Thymus (tissue), 11 donors: ENCODE measurements at regions not wholly inside any gene's neighbourhood (a gene's known extent, or its start where the extent isn't known, plus 50 kb on each side); places are given as distances from the start of the nearest gene placed in this dataset.
"Not testable (repeated sequence)": the region's sequence is repeated elsewhere in the genome, so short reads cannot be mapped to it uniquely, and the experiment has no call there.

Source experiments
- DNase-seq, 9 donors: peaks; one replicate each; pipeline ENCODE4 v3.0.0-alpha.2; 2013; ENCODE audit warnings: low spot score in 9 of 9, low read depth in 6 of 9, missing footprints in 1 of 9
- H3K27ac ChIP-seq, 2 donors: one replicate each; pipeline ENCODE4 v1.5.1; 2013; ENCODE audit warnings: control low read depth in 1 of 2, low read depth in 1 of 2, low read length in 1 of 2, mild to moderate bottlenecking in 1 of 2, moderate library complexity in 1 of 2
- H3K27me3 ChIP-seq, 2 donors: one replicate each; pipeline ENCODE4 v1.5.1; 2013; ENCODE audit warnings: low read length in 1 of 2; ENCODE audit not compliant: control insufficient read depth in 2 of 2, insufficient read depth in 1 of 2
- H3K36me3 ChIP-seq, 2 donors: one replicate each; pipeline ENCODE4 v1.5.1; 2013; ENCODE audit warnings: low read length in 1 of 2, mild to moderate bottlenecking in 1 of 2, moderate library complexity in 1 of 2; ENCODE audit not compliant: control insufficient read depth in 2 of 2, insufficient read depth in 2 of 2
- H3K4me1 ChIP-seq, 2 donors: one replicate each; pipeline ENCODE4 v1.5.1; 2013; ENCODE audit warnings: low read length in 2 of 2; ENCODE audit not compliant: control insufficient read depth in 2 of 2, insufficient read depth in 2 of 2
- H3K4me3 ChIP-seq, 2 donors: one replicate each; pipeline ENCODE4 v1.5.1; 2013; ENCODE audit warnings: low read length in 2 of 2, control low read depth in 1 of 2, mild to moderate bottlenecking in 1 of 2
- H3K9me3 ChIP-seq, 2 donors: one replicate each; pipeline ENCODE4 v1.5.1; 2013; ENCODE audit warnings: low read length in 1 of 2, mild to moderate bottlenecking in 1 of 2; ENCODE audit not compliant: control insufficient read depth in 2 of 2, insufficient read depth in 1 of 2
- WGBS: extraction: QIAGEN DNeasy Blood & Tissue Kit; methylation state at CpG from one replicate; pipeline ENCODE4 v1.1.7; 2013; 5-methylcytosine and 5-hydroxymethylcytosine counted together
- donor health status: healthy.

DNA sequence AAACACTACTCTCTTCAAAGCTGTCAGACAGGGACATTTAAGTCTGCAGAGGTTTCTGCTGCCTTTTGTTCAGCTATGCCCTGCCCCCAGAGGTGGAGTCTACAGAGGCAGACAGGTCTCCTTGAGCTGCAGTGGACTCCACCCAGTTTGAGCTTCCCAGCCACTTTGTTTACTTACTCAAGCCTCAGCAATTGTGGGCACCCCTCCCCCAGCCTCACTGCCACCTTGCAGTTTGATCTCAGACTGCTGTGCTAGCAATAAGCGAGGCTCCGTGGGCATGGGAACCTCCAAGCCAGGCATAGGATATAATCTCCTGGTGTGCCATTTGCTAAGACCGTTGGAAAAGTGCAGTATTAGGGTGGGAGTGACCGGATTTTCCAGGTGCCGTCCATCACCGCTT, 435.2 kb downstream of the TMEM121 start:
- H3K36me3 ChIP-seq = not testable (repeated sequence)

DNA sequence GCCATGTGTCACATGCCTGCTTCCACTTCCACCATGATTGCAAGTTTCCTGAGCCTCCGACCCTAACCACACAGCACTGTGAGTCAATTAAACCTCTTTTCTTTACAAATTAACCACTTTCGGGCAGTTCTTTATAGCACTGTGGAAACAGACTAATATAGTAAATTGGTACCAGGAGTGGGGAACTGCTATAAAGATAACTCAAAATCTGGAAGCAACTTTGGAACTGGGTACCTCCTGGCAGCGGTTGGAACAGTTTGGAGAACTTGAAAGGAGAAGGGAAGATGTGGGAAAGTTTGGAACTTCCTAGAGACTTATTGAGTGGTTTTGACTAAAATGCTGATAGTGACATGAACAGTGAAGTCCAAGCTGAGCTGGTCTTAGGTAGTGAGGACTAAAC, 436.1 kb downstream of the TMEM121 start:
- Histone ChIP-seq H3K4me1 (no peaks in the 10 kb centered on the region), H3K9me3 (peaks cover 0 to 14% of the 10 kb centered on the region in 2 donors), H3K36me3 (no peaks in the 10 kb centered on the region), H3K27ac (no peak overlapping the region), H3K4me3 (no peak overlapping the region), H3K27me3 (no peaks in the 10 kb centered on the region)
- WGBS = 94% methylated on average over 3 of the region's 3 CpGs
- DNase-seq = no peak

More for the DNA sequence above, 435.2 kb downstream of the TMEM121 start:
- H3K27ac ChIP-seq, H3K27me3 ChIP-seq, H3K4me3 ChIP-seq, H3K4me1 ChIP-seq, DNase-seq: not testable (repeated sequence)
- H3K9me3 ChIP-seq = peaks cover 0 to 14% of the 10 kb centered on the region in 2 donors
- WGBS = 88% methylated on average over 6 of the region's 6 CpGs

DNA sequence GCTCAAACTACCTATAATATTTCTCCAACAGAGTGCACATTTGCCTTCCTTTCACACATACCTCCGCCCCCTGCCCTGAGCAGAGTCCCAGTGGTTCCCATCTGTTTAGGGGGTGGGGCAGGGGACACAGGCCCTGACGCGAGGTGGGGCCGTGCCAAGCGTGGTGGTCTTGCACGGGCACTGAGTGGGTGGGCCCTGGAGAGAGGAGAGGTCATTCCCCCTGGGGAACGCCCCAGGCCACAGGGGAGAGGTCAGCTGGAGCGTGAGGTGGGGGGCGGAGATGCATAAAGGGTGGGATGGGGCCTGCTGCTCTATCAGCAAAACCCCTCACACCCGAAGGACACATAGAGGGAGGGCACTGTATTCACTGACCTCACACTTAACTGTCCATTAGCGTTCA, 441.9 kb downstream of the TMEM121 start:
- DNase-seq = no peak
- H3K4me1 ChIP-seq = peaks cover 0 to 9% of the 10 kb centered on the region in 2 donors
- H3K9me3 ChIP-seq = peaks cover 0 to 8% of the 10 kb centered on the region in 2 donors
- H3K27me3 ChIP-seq = no peaks in the 10 kb centered on the region
- 82% methylated on average over 11 of the region's 11 CpGs for WGBS
- no peak overlapping the region for H3K27ac ChIP-seq
- H3K36me3 ChIP-seq = no peaks in the 10 kb centered on the region
- H3K4me3 ChIP-seq = no peak overlapping the region

DNA sequence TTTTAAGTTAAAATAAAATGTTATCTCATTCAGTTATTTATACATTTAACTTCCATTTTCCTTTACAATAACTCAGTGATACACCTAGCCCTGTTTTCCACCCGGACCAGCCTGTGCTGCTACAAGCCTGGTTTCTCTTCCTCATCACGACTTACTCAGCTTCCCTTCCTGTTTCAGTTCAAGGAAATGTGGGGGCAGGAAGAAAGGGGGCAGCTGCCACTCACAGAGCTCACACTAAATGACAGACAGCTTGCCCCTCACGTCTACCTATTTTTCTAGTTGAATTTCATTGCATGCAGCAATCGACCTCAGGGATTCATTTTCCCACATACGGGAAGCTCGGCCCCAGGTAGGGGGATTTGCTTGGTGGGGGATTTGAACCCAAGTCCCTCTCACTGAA, 442.6 kb downstream of the TMEM121 start:
- 64% methylated on average over 6 of the region's 6 CpGs for WGBS

DNA sequence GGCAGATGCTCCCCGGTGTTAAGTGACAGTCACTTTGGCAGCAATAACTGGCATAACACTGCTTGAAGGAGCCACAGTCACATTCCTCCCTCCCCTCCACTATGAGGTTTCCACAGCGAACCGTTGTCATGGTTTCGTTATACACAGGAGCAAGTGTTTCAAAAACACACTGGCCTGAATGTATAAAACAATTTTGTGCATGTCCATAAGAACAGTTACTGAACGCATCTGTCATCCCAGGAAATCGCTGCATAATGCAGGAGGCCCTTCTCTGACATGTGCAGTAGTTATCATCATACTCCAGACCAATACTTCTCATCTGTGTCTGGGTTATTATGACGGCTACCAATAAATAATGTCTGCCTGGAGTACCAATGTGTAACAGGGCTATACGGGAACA, 444.4 kb downstream of the TMEM121 start:
- H3K4me3 ChIP-seq, H3K27me3 ChIP-seq, DNase-seq, H3K9me3 ChIP-seq, H3K27ac ChIP-seq, H3K36me3 ChIP-seq: not testable (repeated sequence)
- H3K4me1 ChIP-seq = peaks cover 0 to 19% of the 10 kb centered on the region in 2 donors
- WGBS = 92% methylated on average over 8 of the region's 8 CpGs

More for the DNA sequence above, 442.6 kb downstream of the TMEM121 start:
- H3K36me3 ChIP-seq, H3K4me1 ChIP-seq, H3K27ac ChIP-seq, H3K4me3 ChIP-seq, H3K27me3 ChIP-seq, DNase-seq, H3K9me3 ChIP-seq: not testable (repeated sequence)

DNA sequence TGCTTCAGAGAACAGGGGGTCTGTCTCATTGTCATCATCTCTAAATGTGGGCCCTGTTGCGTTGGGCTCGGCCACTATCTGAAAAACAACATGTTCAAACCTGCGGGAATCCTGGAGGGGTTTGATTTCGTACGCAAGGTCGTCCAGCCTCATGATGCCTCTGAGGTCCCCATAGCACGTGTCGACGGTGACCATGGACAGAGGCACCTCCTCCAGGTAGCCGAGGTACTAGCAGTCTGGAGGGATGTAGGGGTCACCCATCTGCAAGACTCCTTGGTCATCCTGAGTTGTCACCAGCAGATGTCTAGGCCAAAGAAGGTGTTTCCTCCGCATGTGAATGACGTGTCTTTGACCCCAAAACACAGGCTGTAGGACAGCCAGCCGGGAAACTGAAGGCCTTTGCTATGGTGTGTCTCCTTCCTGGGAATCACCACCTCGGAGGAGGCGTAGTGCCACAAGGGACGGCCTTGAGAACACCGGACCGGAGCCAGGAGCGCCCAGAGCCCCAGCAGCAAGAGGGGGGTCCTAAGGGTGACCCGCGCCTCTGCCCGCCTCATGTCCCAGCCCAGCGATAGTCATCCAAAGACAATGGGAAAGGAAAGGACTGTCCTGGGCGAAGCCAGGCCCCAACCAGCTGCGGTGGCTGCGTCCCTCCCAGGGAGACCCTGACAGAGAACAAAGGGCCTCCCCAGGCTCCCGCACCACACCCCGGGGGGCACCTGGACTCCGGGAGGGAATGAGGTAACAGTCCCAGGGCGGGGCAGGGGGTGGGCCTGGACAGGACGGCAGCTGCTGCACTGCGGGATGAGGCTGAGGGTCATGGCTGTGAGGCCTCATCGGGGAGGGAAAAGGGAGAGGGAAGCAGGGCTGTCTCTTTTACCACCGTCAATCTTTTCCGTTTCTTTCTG, 445.5 kb downstream of the TMEM121 start:
- H3K36me3 ChIP-seq = no peaks in the 10 kb centered on the region
- no peak overlapping the region for H3K4me3 ChIP-seq
- H3K4me1 ChIP-seq = peaks cover 0 to 19% of the 10 kb centered on the region in 2 donors
- H3K27me3 ChIP-seq = no peaks in the 10 kb centered on the region
- H3K9me3 ChIP-seq = peaks cover 0 to 8% of the 10 kb centered on the region in 2 donors
- DNase-seq = no peak
- no peak overlapping the region for H3K27ac ChIP-seq
- 95% methylated on average over 35 of the region's 35 CpGs for WGBS

DNA sequence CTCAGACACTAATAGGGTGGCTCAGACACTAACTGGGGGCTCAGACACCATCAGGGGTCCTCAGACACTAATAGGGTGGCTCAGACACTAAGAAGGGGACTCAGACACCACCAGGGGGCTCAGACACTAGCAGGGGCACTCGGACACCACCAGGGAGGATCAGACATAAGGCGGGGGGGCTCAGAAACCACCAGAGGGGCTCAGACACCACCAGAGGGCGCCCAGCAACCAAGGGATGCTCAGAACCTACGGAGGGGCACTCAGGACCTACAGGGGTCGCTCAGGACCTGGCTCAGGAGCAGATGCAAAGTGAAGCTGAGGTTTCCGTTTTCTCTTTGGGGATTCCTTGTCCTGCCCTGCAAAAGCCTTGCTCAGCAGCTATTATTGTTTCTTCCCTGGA, 448.5 kb downstream of the TMEM121 start:
- Histone ChIP-seq H3K9me3 (peaks cover 0 to 8% of the 10 kb centered on the region in 2 donors), H3K4me3 (no peak overlapping the region), H3K36me3 (no peaks in the 10 kb centered on the region), H3K4me1 (peaks cover 0 to 12% of the 10 kb centered on the region in 2 donors), H3K27ac (no peak overlapping the region), H3K27me3 (no peaks in the 10 kb centered on the region)
- peak in 8 of 9 donors; percentile 63 to 93 (median 81) for DNase-seq
- 7% methylated on average over 6 of the region's 6 CpGs for WGBS

DNA sequence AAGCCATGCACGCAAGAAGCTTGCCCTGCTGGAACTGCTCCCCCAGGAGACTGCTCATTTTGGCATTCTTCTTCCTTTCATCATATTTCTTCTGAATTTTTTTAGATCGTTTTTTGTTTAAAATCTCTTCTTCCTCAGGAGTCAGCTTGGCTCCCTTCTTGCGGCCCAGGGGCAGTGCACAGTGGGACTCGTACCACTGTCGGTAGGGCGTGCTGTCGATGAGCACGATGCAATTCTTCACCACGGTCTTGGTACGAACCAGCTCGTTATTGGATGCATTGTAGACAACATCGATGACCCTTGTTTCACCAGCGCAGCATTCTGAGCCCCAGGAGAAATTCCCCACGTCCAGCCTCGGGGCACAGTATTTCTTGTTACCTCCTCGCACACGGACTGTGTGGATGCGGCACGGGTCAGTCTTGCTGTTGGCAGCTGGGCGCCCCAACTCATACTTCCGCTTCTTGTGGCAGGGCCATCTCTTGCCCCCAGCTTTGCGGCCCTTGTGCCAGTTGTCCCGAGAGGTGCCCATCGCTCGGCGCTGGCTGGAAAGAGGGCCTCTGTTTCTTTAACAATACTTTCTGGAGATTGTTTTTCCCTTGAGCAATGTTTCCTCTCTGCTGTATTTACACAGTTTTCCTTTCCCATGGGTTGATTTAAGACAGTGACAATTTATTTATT, 452.4 kb downstream of the TMEM121 start:
- WGBS = 98% methylated on average over 26 of the region's 26 CpGs
- Histone ChIP-seq H3K4me3 (no peak overlapping the region), H3K27ac (no peak overlapping the region), H3K36me3 (no peaks in the 10 kb centered on the region), H3K9me3 (no peaks in the 10 kb centered on the region), H3K27me3 (no peaks in the 10 kb centered on the region), H3K4me1 (peaks cover 18 to 41% of the 10 kb centered on the region in 2 donors)
- DNase-seq = no peak

DNA sequence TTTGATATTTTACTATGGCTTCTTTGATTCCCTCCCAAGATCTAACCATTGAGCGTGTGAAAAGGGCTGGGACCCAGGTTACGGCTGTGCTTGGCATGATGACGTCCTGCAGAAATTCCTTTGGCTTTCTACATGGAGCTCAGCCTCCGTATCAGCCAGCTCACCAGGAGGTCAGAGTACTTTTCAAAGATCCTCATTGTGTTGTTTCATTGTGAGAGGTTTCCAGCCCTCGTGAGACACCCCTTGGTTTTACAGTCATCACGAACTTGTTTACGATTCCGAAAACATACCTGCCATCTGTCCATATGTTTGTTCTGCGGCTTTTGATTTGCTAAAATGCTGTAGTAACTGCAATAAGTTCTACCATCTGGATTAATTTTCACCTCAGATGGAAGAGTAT, 453.1 kb downstream of the TMEM121 start:
- Histone ChIP-seq H3K27ac (no peak overlapping the region), H3K27me3 (no peaks in the 10 kb centered on the region), H3K36me3 (no peaks in the 10 kb centered on the region), H3K4me3 (no peak overlapping the region), H3K4me1 (peaks cover 18 to 43% of the 10 kb centered on the region in 2 donors), H3K9me3 (peaks cover 0 to 4% of the 10 kb centered on the region in 2 donors)
- WGBS = 92% methylated on average over 9 of the region's 9 CpGs
- no peak for DNase-seq
